Ovary (tissue), 7 donors: ENCODE measurements at regions not wholly inside any gene's neighbourhood (a gene's known extent, or its start where the extent isn't known, plus 50 kb on each side); places are given as distances from the start of the nearest gene placed in this dataset.

ENCODE experiments used
- DNase-seq, 5 donors: peaks; one replicate each; pipeline ENCODE4 v3.0.0-alpha.2; 2019 to 2020
- H3K27ac ChIP-seq, 2 donors: fragments of 200-600 bp; one replicate each; pipeline versions ENCODE4 v1.5.1 to v1.8.0; 2019 to 2022
- H3K27me3 ChIP-seq: fragments of 200-600 bp; one replicate; pipeline ENCODE4 v1.8.0; 2022
- H3K36me3 ChIP-seq: fragments of 200-600 bp; sonication (generic); one replicate; pipeline ENCODE4 v1.5.1; 2019
- H3K4me1 ChIP-seq: one replicate; pipeline ENCODE4 v1.8.1; 2013; ENCODE audit warnings: mild to moderate bottlenecking, moderate library complexity; ENCODE audit not compliant: insufficient read depth
- H3K4me3 ChIP-seq: fragments of 200-600 bp; sonication (generic); one replicate; pipeline ENCODE4 v1.5.1; 2017
- H3K9me3 ChIP-seq, 2 donors: fragments of 200-600 bp in 1 of 2; sonication (generic) in 1 of 2; one replicate each; pipeline versions ENCODE4 v1.5.1 to v1.8.1; 2013 to 2019; ENCODE audit warnings: mild to moderate bottlenecking in 1 of 2, moderate library complexity in 1 of 2
- CTCF ChIP-seq, 3 donors: fragments of 450-650 bp in 2 of 3; fragments of 200-600 bp in 1 of 3; IDR thresholded peaks; one replicate each; pipeline versions ENCODE4 v1.5.1 to v1.8.0; 2016 to 2022; ENCODE audit warnings: antibody characterized with exemption in 3 of 3, mild to moderate bottlenecking in 1 of 3
- EP300 ChIP-seq: sonication (generic); formaldehyde crosslinking; IDR thresholded peaks from one replicate; pipeline ENCODE4 v1.6.1; 2017; ENCODE audit warnings: antibody characterized with exemption
- POLR2A ChIP-seq: fragments of 450-650 bp; IDR thresholded peaks from one replicate; pipeline ENCODE4 v1.6.1; 2017; ENCODE audit warnings: antibody characterized with exemption, mild to moderate bottlenecking, moderate library complexity
- WGBS, 3 donors: extraction: QIAGEN DNeasy Blood & Tissue Kit in 1 of 3; methylation state at CpG; one replicate each; pipeline versions ENCODE4 v1.1.5 to v1.1.7; 2013 to 2017; 5-methylcytosine and 5-hydroxymethylcytosine counted together
- intact Hi-C, 4 donors: fragments of 100-400 bp; cut with DNase I; formaldehyde crosslinking; loops; one replicate each; pipeline versions ENCODE4 v1.11.0 to v1.15.1; 2022 to 2023
- donor health status: DM: no; HTN: no; CAD: no; lungs with moderate emphysema.
- donor health status: DM: no; HTN: no; CAD: no.
- donor health status: Bipolar disorder and iron deficiency.
- donor health status: DM: no; HTN: no; CAD: no.
- donor health status: DM: yes; HTN: yes; CAD: no.

GRCh38 chr5:56535347-56535746 is 280.0 kb upstream of the MAP3K1 start:
- Histone ChIP-seq H3K27me3 (no peaks in the 10 kb centered on the region), H3K36me3 (no peaks in the 10 kb centered on the region), H3K4me1 (no peaks in the 10 kb centered on the region), H3K4me3 (no peak overlapping the region), H3K27ac (no peak overlapping the region), H3K9me3 (no peaks in the 10 kb centered on the region)
- 91 to 96% (median 92%) methylated on average over 1 of the region's 1 CpG for WGBS, 3 donors
- no peak for TF ChIP-seq CTCF (IDR thresholded peaks at IDR 0.05)
- TF ChIP-seq POLR2A: no peak
- TF ChIP-seq EP300: no peak
- intact Hi-C loops: no loop called here
- no peak for DNase-seq

GRCh38 chr5:56534102-56534829 is 281.1 kb upstream of the MAP3K1 start:
- no peaks in the 10 kb centered on the region for H3K4me1 ChIP-seq
- intact Hi-C loops: no loop called here
- no peak for DNase-seq
- no peak overlapping the region for H3K4me3 ChIP-seq
- H3K27me3 ChIP-seq: no peaks in the 10 kb centered on the region
- WGBS, 3 donors: 72 to 87% (median 78%) methylated on average over 6 of the region's 6 CpGs
- TF ChIP-seq EP300 (no peak), CTCF (IDR thresholded peaks at IDR 0.05) (no peak), POLR2A (no peak)
- no peaks in the 10 kb centered on the region for H3K36me3 ChIP-seq
- no peak overlapping the region for H3K27ac ChIP-seq
- H3K9me3 ChIP-seq: no peaks in the 10 kb centered on the region

- Histone ChIP-seq H3K4me3 (no peak overlapping the region), H3K36me3 (no peaks in the 10 kb centered on the region), H3K9me3 (no peaks in the 10 kb centered on the region), H3K27ac (no peak overlapping the region), H3K27me3 (no peaks in the 10 kb centered on the region), H3K4me1 (no peaks in the 10 kb centered on the region)
- intact Hi-C loops: no loop called here
- DNase-seq: no peak
- no peak for TF ChIP-seq POLR2A
- TF ChIP-seq CTCF (IDR thresholded peaks at IDR 0.05): no peak
- no peak for TF ChIP-seq EP300
- 46 to 60% (median 55%) methylated on average over 3 of the region's 3 CpGs for WGBS, 3 donors
Observed at GRCh38 chr5:56532466-56532865, 282.9 kb upstream of the MAP3K1 start.

GRCh38 chr5:56530626-56531138 is 284.7 kb upstream of the MAP3K1 start:
- intact Hi-C loops: no loop called here
- no peak for DNase-seq
- WGBS, 3 donors: 91 to 97% (median 93%) methylated on average over 2 of the region's 2 CpGs
- H3K27me3 ChIP-seq: no peaks in the 10 kb centered on the region
- H3K36me3 ChIP-seq: no peaks in the 10 kb centered on the region
- H3K27ac ChIP-seq: no peak overlapping the region
- no peak overlapping the region for H3K4me3 ChIP-seq
- TF ChIP-seq POLR2A (no peak), EP300 (no peak), CTCF (IDR thresholded peaks at IDR 0.05) (no peak)
- H3K9me3 ChIP-seq: no peaks in the 10 kb centered on the region
- H3K4me1 ChIP-seq: no peaks in the 10 kb centered on the region
